Right lobe of liver (tissue), 6 donors: ENCODE measurements at regions not wholly inside any gene's neighbourhood (a gene's known extent, or its start where the extent isn't known, plus 50 kb on each side); places are given as distances from the start of the nearest gene placed in this dataset.

ENCODE experiments used
- ATAC-seq, 4 donors: fragments of 200-7000 bp; cut with Tn5 transposase; one replicate each; pipeline ENCODE4 v1.9.1; 2020; ENCODE audit warnings: mild to moderate bottlenecking in 4 of 4, moderate library complexity in 4 of 4
- DNase-seq, 3 donors: peaks; one replicate each; pipeline ENCODE4 v3.0.0-alpha.2; 2020
- H3K27ac ChIP-seq, 3 donors: fragments of 200-600 bp; one replicate each; pipeline ENCODE4 v1.8.0; 2022
- H3K27me3 ChIP-seq, 2 donors: fragments of 200-600 bp; one replicate each; pipeline ENCODE4 v1.8.0; 2022
- H3K36me3 ChIP-seq, 4 donors: fragments of 200-600 bp; sonication (generic) in 1 of 4; one replicate each; pipeline versions ENCODE4 v1.5.1 to v1.8.0; 2017 to 2022; ENCODE audit warnings: control low read depth in 1 of 4
- H3K4me1 ChIP-seq, 4 donors: fragments of 200-600 bp; sonication (generic) in 1 of 4; one replicate each; pipeline versions ENCODE4 v1.5.1 to v1.8.0; 2017 to 2022; ENCODE audit warnings: control low read depth in 1 of 4
- H3K4me3 ChIP-seq, 3 donors: fragments of 200-600 bp; one replicate each; pipeline ENCODE4 v1.8.0; 2022
- H3K9me3 ChIP-seq, 4 donors: fragments of 200-600 bp; sonication (generic) in 1 of 4; one replicate each; pipeline versions ENCODE4 v1.5.1 to v1.8.0; 2017 to 2022; ENCODE audit warnings: control low read depth in 1 of 4
- CTCF ChIP-seq, 4 donors: fragments of 200-600 bp in 3 of 4; fragments of 450-650 bp in 1 of 4; IDR thresholded peaks; one replicate each; pipeline versions ENCODE4 v1.5.1 to v1.8.0; 2016 to 2022; ENCODE audit warnings: antibody characterized with exemption in 4 of 4, mild to moderate bottlenecking in 2 of 4
- POLR2A ChIP-seq: fragments of 450-650 bp; IDR thresholded peaks from one replicate; pipeline ENCODE4 v1.6.1; 2017; ENCODE audit warnings: antibody characterized with exemption, mild to moderate bottlenecking
- WGBS: methylation state at CpG from one replicate; pipeline ENCODE4 v1.1.6; 2018; ENCODE audit warnings: low coverage, low lambda C conversion rate; ENCODE audit not compliant: insufficient coverage; ENCODE audit errors: missing lambda C conversion rate; 5-methylcytosine and 5-hydroxymethylcytosine counted together
- intact Hi-C, 2 donors: fragments of 100-400 bp; cut with DNase I; formaldehyde crosslinking; loops; one replicate each; pipeline versions ENCODE4 v1.11.2 to v1.14.1; 2022
- donor health status: DM: no; HTN: yes; CAD: no.
- donor health status: DM: no; HTN: no; CAD: no.
- donor health status: DM: no; HTN: no; CAD: no.
- donor health status: DM: no; HTN: yes; CAD: no.
- donor health status: DM: no; HTN: yes; CAD: no.

GRCh38 chr11:41781441-41781840 lies 322.0 kb upstream of the LRRC4C start:
- H3K36me3 ChIP-seq, result no peaks in the 10 kb centered on the region
- DNase-seq (no peak), ATAC-seq (no peak)
- no peaks in the 10 kb centered on the region for H3K4me1 ChIP-seq
- H3K4me3 ChIP-seq, result no peak overlapping the region
- intact Hi-C loops, result no loop called here
- no peaks in the 10 kb centered on the region for H3K27me3 ChIP-seq
- no peak overlapping the region for H3K27ac ChIP-seq
- TF ChIP-seq CTCF (IDR thresholded peaks at IDR 0.05) (no peak), POLR2A (no peak)
- H3K9me3 ChIP-seq, result no peaks in the 10 kb centered on the region
- WGBS, result 56% methylated on average over 2 of the region's 2 CpGs

GRCh38 chr11:41784513-41785335 lies 325.3 kb upstream of the LRRC4C start:
- Histone ChIP-seq H3K4me3 (no peak overlapping the region), H3K4me1 (no peaks in the 10 kb centered on the region), H3K9me3 (no peaks in the 10 kb centered on the region), H3K36me3 (no peaks in the 10 kb centered on the region), H3K27me3 (no peaks in the 10 kb centered on the region), H3K27ac (no peak overlapping the region)
- ATAC-seq, result no peak
- no peak for TF ChIP-seq CTCF (IDR thresholded peaks at IDR 0.05)
- WGBS, result 19% methylated on average over 3 of the region's 3 CpGs
- intact Hi-C loops, result no loop called here
- no peak for DNase-seq

- intact Hi-C loops, result no loop called here
Observed at GRCh38 chr11:41786087-41786486, 326.6 kb upstream of the LRRC4C start.

GRCh38 chr11:41788177-41788576 lies 328.7 kb upstream of the LRRC4C start:
- ATAC-seq (no peak), DNase-seq (no peak)
- Histone ChIP-seq H3K4me1 (no peaks in the 10 kb centered on the region), H3K9me3 (no peaks in the 10 kb centered on the region), H3K36me3 (no peaks in the 10 kb centered on the region), H3K27me3 (no peaks in the 10 kb centered on the region), H3K27ac (no peak overlapping the region), H3K4me3 (no peak overlapping the region)
- TF ChIP-seq CTCF (IDR thresholded peaks at IDR 0.05) (no peak), POLR2A (no peak)
- intact Hi-C loops, result no loop called here
- 73% methylated on average over 2 of the region's 23 CpGs for WGBS

More at GRCh38 chr11:41786087-41786486, 326.6 kb upstream of the LRRC4C start:
- ATAC-seq (no peak), DNase-seq (no peak)
- TF ChIP-seq CTCF (IDR thresholded peaks at IDR 0.05) (no peak), POLR2A (no peak)
- Histone ChIP-seq H3K36me3 (no peaks in the 10 kb centered on the region), H3K4me1 (no peaks in the 10 kb centered on the region), H3K4me3 (no peak overlapping the region), H3K9me3 (no peaks in the 10 kb centered on the region), H3K27ac (no peak overlapping the region), H3K27me3 (no peaks in the 10 kb centered on the region)
- WGBS, result 6% methylated on average over 1 of the region's 1 CpG
